ENCODE measurements at regions not wholly inside any gene's neighbourhood (a gene's known extent, or its start where the extent isn't known, plus 50 kb on each side); places are given as distances from the start of the nearest gene placed in this dataset.

DNA sequence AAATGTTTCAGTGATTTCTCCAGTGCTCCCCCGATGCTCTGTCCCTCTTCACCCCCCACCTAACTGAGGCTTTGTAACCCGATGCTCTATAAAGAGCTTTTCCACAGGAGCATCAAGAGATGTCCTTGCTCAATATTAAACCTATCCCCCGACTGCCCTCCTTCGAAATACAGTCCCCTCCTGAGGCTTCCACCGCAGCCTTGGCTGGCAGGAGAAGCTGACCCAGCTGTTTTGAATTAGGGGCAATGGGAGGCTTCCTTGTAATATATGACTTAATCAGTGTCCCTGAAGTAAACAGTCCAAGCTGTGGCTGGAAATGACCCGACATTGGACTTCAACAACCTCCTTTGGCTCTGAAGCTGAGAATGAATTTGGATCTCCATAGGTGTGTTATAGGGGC, 62.4 kb downstream of the TMEM30B start:
- TF ChIP-seq, protein P1, sequence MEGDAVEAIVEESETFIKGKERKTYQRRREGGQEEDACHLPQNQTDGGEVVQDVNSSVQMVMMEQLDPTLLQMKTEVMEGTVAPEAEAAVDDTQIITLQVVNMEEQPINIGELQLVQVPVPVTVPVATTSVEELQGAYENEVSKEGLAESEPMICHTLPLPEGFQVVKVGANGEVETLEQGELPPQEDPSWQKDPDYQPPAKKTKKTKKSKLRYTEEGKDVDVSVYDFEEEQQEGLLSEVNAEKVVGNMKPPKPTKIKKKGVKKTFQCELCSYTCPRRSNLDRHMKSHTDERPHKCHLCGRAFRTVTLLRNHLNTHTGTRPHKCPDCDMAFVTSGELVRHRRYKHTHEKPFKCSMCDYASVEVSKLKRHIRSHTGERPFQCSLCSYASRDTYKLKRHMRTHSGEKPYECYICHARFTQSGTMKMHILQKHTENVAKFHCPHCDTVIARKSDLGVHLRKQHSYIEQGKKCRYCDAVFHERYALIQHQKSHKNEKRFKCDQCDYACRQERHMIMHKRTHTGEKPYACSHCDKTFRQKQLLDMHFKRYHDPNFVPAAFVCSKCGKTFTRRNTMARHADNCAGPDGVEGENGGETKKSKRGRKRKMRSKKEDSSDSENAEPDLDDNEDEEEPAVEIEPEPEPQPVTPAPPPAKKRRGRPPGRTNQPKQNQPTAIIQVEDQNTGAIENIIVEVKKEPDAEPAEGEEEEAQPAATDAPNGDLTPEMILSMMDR (conservative IDR thresholded peaks at IDR 0.05; ENCODE audit: low read length), result no peak
- DNase-seq (ENCODE audit: low read depth), result peak; percentile 76
- no peak overlapping the region for H3K4me3 ChIP-seq (ENCODE audit: low read length)

DNA sequence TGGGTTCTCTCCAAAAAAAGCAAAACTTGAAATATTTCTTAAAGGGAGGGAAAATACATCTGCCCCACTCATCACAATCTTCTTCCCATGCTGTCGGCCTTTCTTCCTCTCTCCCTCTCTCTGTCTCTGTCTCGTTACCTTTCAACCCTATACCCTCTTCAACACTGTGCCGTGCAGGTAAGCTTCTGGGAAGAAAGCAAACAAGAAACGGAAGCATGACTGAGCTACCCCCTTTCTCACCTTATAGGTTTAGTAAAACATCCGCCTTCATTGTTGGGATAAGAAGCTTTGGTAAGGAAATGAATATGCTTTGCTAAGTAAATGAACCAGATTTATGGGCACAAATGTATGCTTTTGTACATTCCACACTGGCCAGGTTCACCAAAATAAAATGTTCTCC, 63.0 kb downstream of the TMEM30B start:
- DNase-seq (ENCODE audit: low read depth), result no peak
- TF ChIP-seq, protein P1 (conservative IDR thresholded peaks at IDR 0.05; ENCODE audit: low read length), result no peak
- H3K4me3 ChIP-seq (ENCODE audit: low read length), result no peak overlapping the region

DNA sequence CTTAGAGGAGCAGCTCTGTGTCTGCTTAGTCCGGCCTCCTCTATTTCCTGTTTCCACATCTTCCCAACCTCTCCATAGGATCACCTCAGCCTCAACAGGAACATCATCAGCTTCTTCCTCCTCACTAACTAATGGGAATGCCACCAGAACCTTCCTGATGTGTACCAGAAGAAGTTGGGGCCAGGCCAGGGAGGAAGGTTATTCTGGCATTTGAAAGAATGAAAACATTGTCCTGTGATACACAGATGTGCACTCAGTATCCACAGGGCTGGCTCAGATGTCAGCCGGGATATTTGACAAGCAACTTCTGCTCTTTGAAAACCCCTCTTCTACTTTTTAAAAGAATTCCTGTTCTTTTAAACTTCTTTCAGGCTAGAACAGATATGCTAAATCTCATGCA, 63.6 kb downstream of the TMEM30B start:
- DNase-seq (ENCODE audit: low read depth), result peak; percentile 51
- TF ChIP-seq, protein P1 (conservative IDR thresholded peaks at IDR 0.05; ENCODE audit: low read length), result no peak
- no peak overlapping the region for H3K4me3 ChIP-seq (ENCODE audit: low read length)

DNA sequence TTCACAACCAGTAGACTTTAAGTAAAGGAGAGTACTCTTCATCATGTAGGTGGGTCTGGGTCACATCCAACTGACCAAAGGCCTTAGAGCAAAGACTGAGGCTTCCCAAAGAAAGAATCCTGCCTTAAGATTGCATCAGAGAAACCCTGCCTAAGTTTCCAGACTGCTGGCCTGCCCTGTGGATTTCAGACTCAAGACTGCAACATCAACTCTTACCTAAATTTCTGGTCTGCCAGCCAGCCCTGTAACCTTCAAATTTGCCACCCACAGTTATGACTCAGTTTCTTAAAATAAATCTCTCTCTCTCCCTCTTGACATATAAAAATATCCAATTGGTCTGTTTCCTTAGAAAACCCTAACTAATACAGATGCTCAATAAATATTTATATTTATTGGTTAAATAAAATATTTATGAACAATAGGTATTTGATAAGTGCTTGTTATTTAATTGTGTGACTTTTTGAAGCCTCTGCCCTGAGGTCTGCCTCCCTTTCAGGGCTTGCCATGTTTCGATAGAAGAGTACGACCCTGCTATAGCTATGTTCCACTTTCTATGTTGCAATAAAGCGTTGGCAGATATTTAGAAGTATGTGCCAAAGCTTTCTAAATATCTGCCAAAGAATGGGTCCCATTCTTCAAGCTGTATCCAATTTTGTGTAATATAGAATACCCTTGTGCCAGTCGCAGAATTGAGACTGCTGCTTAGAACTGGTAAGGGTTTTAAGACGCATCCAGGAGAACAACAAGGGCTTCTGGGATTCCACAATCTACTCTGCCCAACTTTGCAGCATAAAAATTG, 65.7 kb downstream of the TMEM30B start:
- no peak overlapping the region for H3K4me3 ChIP-seq (ENCODE audit: low read length)
- peak; percentile 58 for DNase-seq (ENCODE audit: low read depth)

GRCh38 chr14:61213920-61214319, 67.2 kb downstream of the TMEM30B start:
- DNase-seq (ENCODE audit: low read depth), result no peak
- H3K4me3 ChIP-seq (ENCODE audit: low read length), result no peak overlapping the region
- TF ChIP-seq, protein P1 (conservative IDR thresholded peaks at IDR 0.05; ENCODE audit: low read length), result no peak

More for the DNA sequence above, 65.7 kb downstream of the TMEM30B start:
- TF ChIP-seq, protein P1 (conservative IDR thresholded peaks at IDR 0.05; ENCODE audit: low read length), result no peak

DNA sequence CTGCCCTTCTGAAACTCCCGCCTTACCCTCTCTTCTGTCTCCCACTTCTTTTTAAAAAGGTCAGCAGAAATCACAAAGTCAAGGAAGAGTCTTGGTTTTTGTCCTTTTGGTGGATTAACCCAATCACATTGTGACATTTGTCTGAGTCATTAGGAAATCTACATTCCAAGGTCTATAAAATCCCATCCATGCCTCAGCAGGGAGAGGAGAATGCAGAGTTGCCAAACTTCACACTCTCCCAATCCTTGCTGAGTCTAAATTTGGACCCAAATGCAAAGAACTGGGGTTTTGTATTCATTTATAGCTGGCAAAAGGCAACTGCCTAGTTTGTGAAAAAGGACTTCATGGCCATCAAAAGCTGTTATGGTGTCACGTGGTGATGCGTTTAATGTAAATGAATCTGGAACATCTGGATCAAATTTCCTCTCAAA, 67.9 kb downstream of the TMEM30B start:
- H3K4me3 ChIP-seq (ENCODE audit: low read length), result no peak overlapping the region
- DNase-seq (ENCODE audit: low read depth), result peak; percentile 83
- TF ChIP-seq, protein P1 (conservative IDR thresholded peaks at IDR 0.05; ENCODE audit: low read length), result no peak

DNA sequence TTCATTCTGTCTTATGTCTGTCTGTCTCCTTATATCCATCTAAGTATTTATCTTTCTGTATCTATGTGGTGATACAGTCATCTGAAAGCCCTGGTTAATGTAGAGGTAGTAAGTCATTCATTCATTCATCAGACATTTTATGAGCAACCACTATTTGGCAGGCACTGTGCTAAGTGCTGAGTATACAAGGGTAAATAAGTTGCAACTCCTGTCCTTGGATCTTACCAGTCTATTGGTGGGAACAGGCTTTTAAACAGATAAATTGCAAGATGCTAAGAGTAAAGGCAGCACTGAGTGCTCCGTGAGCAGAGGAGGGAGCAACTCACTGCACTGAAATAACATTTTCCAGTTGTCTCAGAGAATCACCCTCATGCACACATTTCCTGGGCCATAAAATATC, 68.6 kb downstream of the TMEM30B start:
- DNase-seq (ENCODE audit: low read depth), result no peak
- H3K4me3 ChIP-seq (ENCODE audit: low read length), result no peak overlapping the region
- TF ChIP-seq, protein P1 (conservative IDR thresholded peaks at IDR 0.05; ENCODE audit: low read length), result no peak
